ENCODE measurements at regions not wholly inside any gene's neighbourhood (a gene's known extent, or its start where the extent isn't known, plus 50 kb on each side); places are given as distances from the start of the nearest gene placed in this dataset.

GRCh38 chr12:17853054-17853453 is 236.9 kb downstream of the RERGL start:
- no peak for DNase-seq
- TF ChIP-seq CTCF (conservative IDR thresholded peaks at IDR 0.05), result no peak

More at GRCh38 chr12:17853054-17853453, 236.9 kb downstream of the RERGL start:
- Mint-ChIP-seq H3K27ac (no peak overlapping the region), H3K4me1 (peaks cover 0 to 5% of the 10 kb centered on the region in 2 experiments; a peak in 2 of 4 replicates), H3K9me3 (peaks cover 3 to 15% of the 10 kb centered on the region in 2 experiments; a peak in 3 of 5 replicates), H3K4me3 (no peak overlapping the region), H3K27me3 (ENCODE audit: low read depth) (no peaks in the 10 kb centered on the region), H3K36me3 (ENCODE audit: insufficient read depth in 1 of 3, low read depth in 3 of 3) (peaks cover 0 to 7% (median 5%) of the 10 kb centered on the region in 3 experiments; a peak in 5 of 7 replicates)
- Histone ChIP-seq H3K14ac (ENCODE audit: insufficient read depth, low read length) (no peak overlapping the region), H3K23ac (ENCODE audit: insufficient read length, low read depth, low read length) (no peak overlapping the region), H3T11ph (ENCODE audit: low read length) (no peak overlapping the region), H3K4ac (ENCODE audit: low read depth, low read length) (no peak overlapping the region), H3K4me2 (ENCODE audit: insufficient read depth, insufficient read length, low read length) (no peak overlapping the region), H4K20me1 (ENCODE audit: control insufficient read depth, insufficient read depth, insufficient read length) (no peaks in the 10 kb centered on the region), H3K9ac (ENCODE audit: extremely low read depth, insufficient read length, low read length) (no peak overlapping the region), H4K5ac (ENCODE audit: insufficient read length, low read depth, low read length) (no peak overlapping the region), H2BK20ac (ENCODE audit: low read depth, low read length, poor library complexity, severe bottlenecking) (no peak overlapping the region), H4K91ac (ENCODE audit: insufficient read length, low read depth, low read length) (no peak overlapping the region), H3K79me2 (ENCODE audit: insufficient read depth, low read length) (no peaks in the 10 kb centered on the region), H3K27ac (ENCODE audit: insufficient read length, low read depth, low read length) (no peak overlapping the region), H3K27me3 (ENCODE audit: insufficient read depth, low read length) (no peaks in the 10 kb centered on the region), H2BK15ac (ENCODE audit: low read depth, low read length) (no peak overlapping the region), H3K79me1 (ENCODE audit: insufficient read depth, low read depth, low read length, poor library complexity, severe bottlenecking) (no peaks in the 10 kb centered on the region), H3K56ac (ENCODE audit: insufficient read length, low read depth, low read length) (no peak overlapping the region), H3K4me1 (ENCODE audit: insufficient read depth, low read length) (no peaks in the 10 kb centered on the region), H2BK5ac (ENCODE audit: insufficient read length, low read length) (no peak overlapping the region), H3K9me3 (ENCODE audit: control insufficient read depth, low read depth, low read length) (no peaks in the 10 kb centered on the region), H2BK120ac (ENCODE audit: low read depth, low read length, poor library complexity, severe bottlenecking) (no peak overlapping the region), H2AK5ac (ENCODE audit: insufficient read length, low read length) (no peak overlapping the region), H3K23me2 (ENCODE audit: insufficient read length, low read depth, low read length, poor library complexity, severe bottlenecking) (no peaks in the 10 kb centered on the region), H4K8ac (replicated peaks; ENCODE audit: insufficient read length, low read depth, low read length) (no peak overlapping the region), H2AFZ (ENCODE audit: low read length) (no peak overlapping the region), H2BK12ac (ENCODE audit: insufficient read length, low read depth, low read length) (no peak overlapping the region), H3K18ac (ENCODE audit: insufficient read length, low read depth, low read length) (no peak overlapping the region)
- no CpG with 5 or more reads among the region's 2 CpGs for WGBS (ENCODE audit: extremely low coverage, insufficient read length, low lambda C conversion rate)
